LNCaP clone FGC (cell line): ENCODE measurements at regions not wholly inside any gene's neighbourhood (a gene's known extent, or its start where the extent isn't known, plus 50 kb on each side); places are given as distances from the start of the nearest gene placed in this dataset.
"Not testable (repeated sequence)": the region's sequence is repeated elsewhere in the genome, so short reads cannot be mapped to it uniquely, and the experiment has no call there.

ENCODE experiments used
- DNase-seq: peaks from one replicate; pipeline ENCODE4 v3.0.0-alpha.2; 2011; ENCODE audit warnings: low read depth
- H3K4me3 ChIP-seq: 2 replicates; pipeline ENCODE4 v1.5.1; 2011; ENCODE audit warnings: mild to moderate bottlenecking, low read depth, low read length, control low read depth
- CTCF ChIP-seq: IDR thresholded peaks from 2 replicates; pipeline ENCODE4 v1.5.1; 2012; ENCODE audit warnings: mild to moderate bottlenecking; ENCODE audit not compliant: control insufficient read depth, insufficient read depth; ENCODE audit errors: extremely low read depth

GRCh38 chr3:69688400-69688799 lies 50.9 kb upstream of the MITF start:
- TF ChIP-seq CTCF: no peak
- H3K4me3 ChIP-seq: no peak overlapping the region
- DNase-seq: no peak

GRCh38 chr3:69687641-69688040 lies 51.6 kb upstream of the MITF start:
- no peak overlapping the region for H3K4me3 ChIP-seq
- TF ChIP-seq CTCF: no peak
- DNase-seq: no peak

DNA sequence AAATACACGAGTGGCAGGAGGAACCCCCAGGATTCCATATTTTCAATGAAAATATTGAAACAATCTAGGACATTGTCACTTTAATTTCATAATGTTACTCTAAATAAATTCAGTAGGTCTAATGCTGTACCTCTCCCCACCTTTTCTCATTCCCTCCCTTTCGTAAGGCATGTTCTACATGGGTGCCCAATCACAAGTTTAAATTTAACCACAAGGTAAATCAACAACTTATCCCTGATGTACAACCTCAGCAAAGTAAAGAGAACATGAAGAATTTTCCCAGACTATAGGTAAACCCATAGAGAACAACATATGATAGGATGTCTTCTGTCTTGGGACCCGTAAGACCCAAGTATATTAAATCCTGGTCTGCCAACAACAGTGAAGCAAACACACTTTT lies 53.2 kb upstream of the MITF start:
- no peak for TF ChIP-seq CTCF
- H3K4me3 ChIP-seq: no peak overlapping the region
- no peak for DNase-seq

GRCh38 chr3:69684309-69684961 lies 54.8 kb upstream of the MITF start:
- no peak overlapping the region for H3K4me3 ChIP-seq
- no peak for TF ChIP-seq CTCF
- no peak for DNase-seq

- no peak for DNase-seq
- no peak overlapping the region for H3K4me3 ChIP-seq
- no peak for TF ChIP-seq CTCF
Observed at GRCh38 chr3:69683082-69683806, 56.0 kb upstream of the MITF start.

DNA sequence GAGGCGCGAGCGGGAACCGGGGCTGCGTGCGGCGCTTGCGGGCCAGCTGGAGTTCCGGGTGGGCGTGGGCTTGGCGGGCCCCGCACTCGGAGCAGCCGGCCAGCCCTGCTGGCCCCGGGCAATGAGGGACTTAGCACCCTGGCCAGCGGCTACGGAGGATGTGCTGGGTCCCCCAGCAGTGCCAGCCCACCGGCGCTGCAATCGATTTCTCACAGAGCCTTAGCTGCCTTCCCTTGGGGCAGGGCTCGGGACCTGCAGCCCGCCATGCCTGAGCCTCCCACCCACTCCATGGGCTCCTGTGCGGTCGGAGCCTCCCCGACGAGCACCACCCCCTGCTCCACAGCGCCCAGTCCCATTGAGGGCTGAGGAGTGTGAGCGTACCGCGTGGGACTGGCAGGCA lies 61.8 kb upstream of the MITF start:
- DNase-seq, H3K4me3 ChIP-seq: not testable (repeated sequence)

GRCh38 chr3:69675786-69676530 lies 63.3 kb upstream of the MITF start:
- TF ChIP-seq CTCF: no peak

More at GRCh38 chr3:69675786-69676530, 63.3 kb upstream of the MITF start:
- no peak for DNase-seq
- H3K4me3 ChIP-seq: no peak overlapping the region
